OCI-LY7 (cell line): ENCODE measurements at regions not wholly inside any gene's neighbourhood (a gene's known extent, or its start where the extent isn't known, plus 50 kb on each side); places are given as distances from the start of the nearest gene placed in this dataset.

Experiments
- CTCF ChIP-seq: fragments of 200-600 bp; sonication (generic); conservative IDR thresholded peaks from 2 replicates; pipeline ENCODE4 v1.5.1; 2014; ENCODE audit warnings: mild to moderate bottlenecking, antibody characterized with exemption, low read length, moderate library complexity, mixed read lengths
- EZH2phosphoT487 ChIP-seq: fragments of 200-600 bp; sonication (generic); IDR thresholded peaks from 2 replicates; pipeline ENCODE4 v1.6.1; 2018; ENCODE audit warnings: low read depth, borderline replicate concordance, mild to moderate bottlenecking, mixed run types, antibody characterized with exemption, low read length, moderate library complexity, mixed read lengths

- no peak for TF ChIP-seq CTCF
- no peak for TF ChIP-seq EZH2phosphoT487
These were observed 212.7 kb upstream of the EDNRB start for GRCh38 chr13:78131346-78131745.
